Loucy (cell line): ENCODE measurements at regions not wholly inside any gene's neighbourhood (a gene's known extent, or its start where the extent isn't known, plus 50 kb on each side); places are given as distances from the start of the nearest gene placed in this dataset.

Experiments used
- H2AFZ ChIP-seq: fragments of 200-600 bp; sonication (generic); 2 replicates; pipeline ENCODE4 v1.6.0; 2016; ENCODE audit warnings: antibody characterized with exemption, mild to moderate bottlenecking, low read length, moderate library complexity
- H3F3A ChIP-seq: fragments of 200-600 bp; 2 replicates; pipeline ENCODE4 v1.6.0; 2016; ENCODE audit warnings: antibody characterized with exemption, low read depth, mild to moderate bottlenecking
- H3K27me3 ChIP-seq: fragments of 200-600 bp; sonication (generic); 2 replicates; pipeline ENCODE4 v1.6.1; 2014; ENCODE audit warnings: low read length, mild to moderate bottlenecking; ENCODE audit not compliant: insufficient read depth, poor library complexity, severe bottlenecking
- H3K36me3 ChIP-seq: fragments of 200-600 bp; sonication (generic); 2 replicates; pipeline ENCODE4 v1.6.1; 2016; ENCODE audit warnings: low read length; ENCODE audit not compliant: insufficient read depth
- H3K4me1 ChIP-seq: fragments of 200-600 bp; sonication (generic); 2 replicates; pipeline ENCODE4 v1.5.1; 2014; ENCODE audit warnings: low read length, mild to moderate bottlenecking; ENCODE audit not compliant: insufficient read depth, poor library complexity, severe bottlenecking
- H3K4me2 ChIP-seq: fragments of 200-600 bp; sonication (generic); 2 replicates; pipeline ENCODE4 v1.6.0; 2014; ENCODE audit warnings: antibody characterized with exemption, low read length, low read depth, mild to moderate bottlenecking; ENCODE audit not compliant: poor library complexity, severe bottlenecking
- H3K4me3 ChIP-seq: fragments of 200-600 bp; sonication (generic); 2 replicates; pipeline ENCODE4 v1.5.1; 2014; ENCODE audit warnings: low read length, mild to moderate bottlenecking, mixed read lengths; ENCODE audit not compliant: poor library complexity, severe bottlenecking
- H3K79me2 ChIP-seq: fragments of 200-600 bp; sonication (generic); 2 replicates; pipeline ENCODE4 v1.6.1; 2014; ENCODE audit warnings: low read length; ENCODE audit not compliant: insufficient read depth
- H3K9ac ChIP-seq: fragments of 200-600 bp; sonication (generic); 2 replicates; pipeline ENCODE4 v1.6.0; 2014; ENCODE audit warnings: mild to moderate bottlenecking, low read depth, low read length, moderate library complexity; ENCODE audit not compliant: poor library complexity, severe bottlenecking
- H3K9me2 ChIP-seq: fragments of 200-600 bp; sonication (generic); replicated peaks from 2 replicates; pipeline ENCODE4 v1.6.1; 2016; ENCODE audit warnings: low read depth, low read length, mixed read lengths
- H3K9me3 ChIP-seq: fragments of 200-600 bp; sonication (generic); 2 replicates; pipeline ENCODE4 v1.6.1; 2014; ENCODE audit warnings: mild to moderate bottlenecking, antibody characterized with exemption, low read length, low read depth; ENCODE audit not compliant: insufficient read depth
- H4K20me1 ChIP-seq: fragments of 200-600 bp; sonication (generic); 2 replicates; pipeline ENCODE4 v1.6.0; 2014; ENCODE audit warnings: antibody characterized with exemption, low read length, mild to moderate bottlenecking; ENCODE audit not compliant: insufficient read depth, poor library complexity, severe bottlenecking
- CTCF ChIP-seq: fragments of 200-600 bp; sonication (generic); conservative IDR thresholded peaks from 2 replicates; pipeline ENCODE4 v1.5.1; 2014; ENCODE audit warnings: mild to moderate bottlenecking, antibody characterized with exemption, low read length
- EZH2phosphoT487 ChIP-seq: fragments of 200-600 bp; IDR thresholded peaks from 2 replicates; pipeline ENCODE4 v1.6.1; 2018; ENCODE audit warnings: antibody characterized with exemption, mild to moderate bottlenecking, moderate library complexity, borderline replicate concordance

- Histone ChIP-seq H3K4me1 (peaks cover 36% of the 10 kb centered on the region), H3K79me2 (peaks cover 50% of the 10 kb centered on the region; the same call in 1 of the 2 replicates), H3K9ac (no peak overlapping the region), H3F3A (no peaks in the 10 kb centered on the region), H4K20me1 (no peaks in the 10 kb centered on the region), H3K27me3 (no peaks in the 10 kb centered on the region), H2AFZ (no peak overlapping the region), H3K36me3 (no peaks in the 10 kb centered on the region), H3K9me3 (no peaks in the 10 kb centered on the region), H3K9me2 (no peaks in the 10 kb centered on the region), H3K4me2 (peak overlapping the region; percentile 56), H3K4me3 (no peak overlapping the region)
- no peak for TF ChIP-seq EZH2phosphoT487
- TF ChIP-seq CTCF: no peak
Observed at GRCh38 chr4:71231129-71232055, 107.4 kb upstream of the SLC4A4 start.

GRCh38 chr4:71232056-71232430 is 106.8 kb upstream of the SLC4A4 start:
- Histone ChIP-seq H3K4me3 (no peak overlapping the region), H3K36me3 (no peaks in the 10 kb centered on the region)

GRCh38 chr4:71232846-71233245 is 106.0 kb upstream of the SLC4A4 start:
- Histone ChIP-seq H3K4me2 (no peak overlapping the region), H4K20me1 (no peaks in the 10 kb centered on the region), H3K9me3 (no peaks in the 10 kb centered on the region), H3K4me1 (peaks cover 33% of the 10 kb centered on the region), H3K36me3 (no peaks in the 10 kb centered on the region; the same call in 1 of the 2 replicates), H3K9me2 (no peaks in the 10 kb centered on the region), H3K9ac (no peak overlapping the region), H3F3A (no peaks in the 10 kb centered on the region), H3K79me2 (peaks cover 50% of the 10 kb centered on the region; the same call in 1 of the 2 replicates), H2AFZ (no peak overlapping the region), H3K4me3 (no peak overlapping the region), H3K27me3 (no peaks in the 10 kb centered on the region)
- TF ChIP-seq CTCF (no peak), EZH2phosphoT487 (no peak)

More at GRCh38 chr4:71232056-71232430, 106.8 kb upstream of the SLC4A4 start:
- Histone ChIP-seq H3F3A (no peaks in the 10 kb centered on the region), H2AFZ (no peak overlapping the region), H3K79me2 (peaks cover 50% of the 10 kb centered on the region; the same call in 1 of the 2 replicates), H4K20me1 (no peaks in the 10 kb centered on the region), H3K9me3 (no peaks in the 10 kb centered on the region), H3K9me2 (no peaks in the 10 kb centered on the region), H3K4me1 (peaks cover 36% of the 10 kb centered on the region), H3K9ac (no peak overlapping the region), H3K27me3 (no peaks in the 10 kb centered on the region), H3K4me2 (no peak overlapping the region)
- TF ChIP-seq EZH2phosphoT487 (no peak), CTCF (no peak)
